HG03196 (cell line): ENCODE measurements at regions not wholly inside any gene's neighbourhood (a gene's known extent, or its start where the extent isn't known, plus 50 kb on each side); places are given as distances from the start of the nearest gene placed in this dataset.

ENCODE experiments used
- ATAC-seq: cut with Tn5 transposase; IDR thresholded peaks from one replicate; pipeline ENCODE4 v1.9.1; 2021; ENCODE audit not compliant: unreplicated experiment

DNA sequence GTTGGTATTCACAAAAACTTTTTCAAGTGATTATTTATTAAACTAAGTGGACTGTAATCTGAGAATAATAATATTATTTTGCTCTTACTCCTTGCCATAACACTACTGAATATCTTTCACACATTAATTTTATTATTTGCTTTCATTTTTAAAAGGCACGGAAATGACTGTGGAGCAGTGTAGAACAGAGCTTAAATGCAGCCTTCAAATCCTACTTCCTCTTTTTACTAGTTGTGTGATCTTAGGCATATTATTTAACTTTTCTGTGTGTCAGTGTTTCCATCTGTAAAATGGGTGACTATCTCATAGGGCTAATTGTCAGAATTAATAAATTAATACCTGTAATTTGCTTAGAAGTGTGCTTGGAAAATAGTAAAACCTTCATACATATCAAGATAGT, 55.5 kb upstream of the SLC8A1 start:
- ATAC-seq, result no peak

DNA sequence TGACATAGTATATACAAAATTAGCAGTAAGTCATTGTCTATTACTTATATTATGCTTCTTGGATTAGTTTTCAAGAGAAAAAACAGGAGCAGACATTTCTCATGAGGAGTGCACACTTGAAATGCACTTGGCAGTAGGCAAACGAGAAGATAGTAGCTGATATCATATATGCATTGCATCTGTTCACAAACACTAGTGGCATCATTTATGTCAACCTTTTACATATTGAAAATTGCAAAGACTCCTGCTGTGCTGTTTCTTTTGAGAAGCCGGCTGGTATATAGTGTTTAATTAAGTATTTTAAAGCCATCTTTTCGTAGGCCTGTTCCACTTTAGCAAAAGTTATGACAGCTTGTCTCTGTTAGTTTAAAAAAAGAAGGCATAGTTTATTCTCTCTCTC, 58.4 kb upstream of the SLC8A1 start:
- ATAC-seq, result no peak

- no peak for ATAC-seq
Observed at GRCh38 chr2:40511661-40512213, 59.8 kb upstream of the SLC8A1 start.

- no peak for ATAC-seq
Observed at GRCh38 chr2:40512256-40512655, 60.4 kb upstream of the SLC8A1 start.

DNA sequence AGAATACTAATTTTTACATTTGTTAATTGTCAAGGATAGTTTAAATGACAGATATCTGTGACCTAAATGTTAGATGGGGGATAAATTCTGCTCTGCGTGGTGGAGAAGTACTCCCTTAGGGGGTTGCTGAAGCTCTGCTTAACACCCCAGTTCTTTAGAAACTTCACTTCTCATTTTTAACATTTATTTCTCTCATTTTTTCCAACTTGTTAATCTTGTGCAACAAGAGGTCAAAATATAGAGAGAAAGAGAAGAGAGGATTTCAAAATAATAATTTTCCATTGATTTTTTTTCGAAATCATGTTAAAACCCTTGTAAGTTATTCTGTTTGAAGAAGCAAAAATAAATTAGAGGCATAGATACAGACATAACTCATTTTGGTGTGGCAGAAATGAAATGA, 61.3 kb upstream of the SLC8A1 start:
- ATAC-seq, result no peak

DNA sequence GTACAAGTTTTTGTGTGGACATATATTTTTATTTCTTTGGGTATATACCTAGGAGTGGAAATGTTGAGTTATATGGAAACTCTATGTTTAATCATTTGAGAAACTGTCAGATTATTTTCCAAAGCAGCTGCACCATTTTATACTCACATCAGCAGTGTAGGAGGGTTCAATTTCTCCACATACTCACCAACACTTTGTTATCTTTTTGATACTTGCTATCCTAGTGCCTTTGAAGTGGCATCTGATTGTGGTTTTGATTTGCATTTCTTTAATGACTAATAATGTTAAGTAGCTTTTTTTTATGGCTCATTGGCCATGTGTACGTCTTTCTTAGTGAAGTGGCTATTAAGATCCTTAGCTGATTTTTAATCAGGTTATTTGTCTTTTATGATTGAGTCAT, 64.7 kb upstream of the SLC8A1 start:
- no peak for ATAC-seq

- no peak for ATAC-seq
Observed at GRCh38 chr2:40528564-40528963, 76.7 kb upstream of the SLC8A1 start.

- no peak for ATAC-seq
Observed at GRCh38 chr2:40531359-40531758, 79.5 kb upstream of the SLC8A1 start.

- ATAC-seq, result no peak
Observed at GRCh38 chr2:40534528-40534927, 82.6 kb upstream of the SLC8A1 start.

GRCh38 chr2:40535972-40536371, 84.1 kb upstream of the SLC8A1 start:
- ATAC-seq, result no peak

- ATAC-seq, result no peak
Observed at GRCh38 chr2:40540026-40540425, 88.1 kb upstream of the SLC8A1 start.

DNA sequence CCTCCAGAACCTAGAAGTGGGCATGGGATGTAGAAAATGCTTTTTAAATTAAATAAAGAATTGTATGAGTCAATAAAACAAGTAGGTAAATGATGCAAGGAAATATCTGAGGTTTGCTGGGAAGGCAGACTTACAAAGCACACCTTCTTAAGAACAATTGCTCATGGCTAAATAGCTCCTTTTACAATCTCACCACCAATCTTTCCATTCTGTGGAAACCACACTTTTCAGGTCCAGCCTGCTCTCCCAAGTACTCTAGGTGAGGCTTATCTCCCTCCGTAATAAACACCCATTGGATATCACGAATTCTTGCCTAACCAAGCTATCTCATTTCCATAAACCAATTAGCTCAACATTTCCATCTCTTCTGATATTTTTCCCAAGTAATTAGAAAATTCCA, 91.5 kb upstream of the SLC8A1 start:
- ATAC-seq, result no peak

DNA sequence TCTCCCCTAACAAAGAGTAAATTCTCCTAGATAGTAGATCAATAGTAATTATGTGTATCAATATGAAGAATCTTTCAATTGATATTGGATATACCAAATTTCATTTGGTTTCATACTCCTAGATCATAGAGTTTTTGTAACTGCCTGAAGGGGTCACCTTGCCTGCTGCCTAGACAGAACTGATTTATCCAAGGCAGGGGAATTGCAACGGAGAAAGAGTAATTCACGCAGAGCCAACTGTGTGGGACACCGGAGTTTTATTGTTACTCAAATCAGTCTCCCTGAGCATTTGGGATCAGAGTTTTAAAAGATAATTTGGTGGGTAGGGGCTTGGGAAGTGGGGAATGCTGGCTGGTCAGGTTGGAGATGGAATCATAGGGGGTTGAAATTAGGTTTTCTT, 92.2 kb upstream of the SLC8A1 start:
- no peak for ATAC-seq

GRCh38 chr2:40545645-40546044, 93.8 kb upstream of the SLC8A1 start:
- no peak for ATAC-seq

- ATAC-seq, result no peak
Observed at GRCh38 chr2:40546439-40547191, 94.7 kb upstream of the SLC8A1 start.

DNA sequence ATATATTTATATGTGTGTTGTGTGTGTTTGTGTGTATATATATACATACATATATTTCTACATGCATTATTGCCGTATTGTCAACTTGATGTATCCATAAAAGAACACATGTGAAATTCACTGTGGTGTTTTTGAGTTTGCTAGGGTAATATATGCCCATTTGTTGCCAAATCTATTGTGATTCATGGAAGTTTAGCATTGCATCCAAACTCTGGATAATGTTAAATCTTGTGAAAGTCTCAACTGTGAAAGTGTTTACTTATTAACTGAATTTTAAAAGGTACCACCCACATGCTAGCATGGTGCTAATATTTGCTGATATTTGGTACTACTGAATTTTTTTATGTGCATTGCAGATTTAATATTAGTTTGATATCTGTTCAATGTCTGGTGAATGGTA, 96.6 kb upstream of the SLC8A1 start:
- ATAC-seq, result no peak

- ATAC-seq, result no peak
Observed at GRCh38 chr2:40550085-40550484, 98.2 kb upstream of the SLC8A1 start.

DNA sequence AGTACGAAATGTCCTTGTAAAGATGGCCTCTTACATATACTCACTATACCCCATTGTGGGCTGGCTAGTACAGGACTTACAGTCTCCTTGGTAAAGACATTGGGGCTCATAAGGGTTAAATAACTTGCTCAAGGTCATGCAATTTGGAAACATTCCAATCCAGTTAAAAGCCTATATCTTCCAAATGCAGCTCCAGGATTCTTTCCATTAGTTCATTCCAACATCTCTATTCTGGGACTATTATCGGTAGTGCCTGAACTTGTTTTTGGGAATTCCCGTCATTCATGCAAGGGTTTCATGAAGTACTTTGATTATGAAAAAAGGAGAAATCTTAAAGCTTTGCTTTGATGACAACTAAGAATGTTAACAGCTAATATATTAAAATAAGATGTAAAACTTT, 99.2 kb upstream of the SLC8A1 start:
- no peak for ATAC-seq

DNA sequence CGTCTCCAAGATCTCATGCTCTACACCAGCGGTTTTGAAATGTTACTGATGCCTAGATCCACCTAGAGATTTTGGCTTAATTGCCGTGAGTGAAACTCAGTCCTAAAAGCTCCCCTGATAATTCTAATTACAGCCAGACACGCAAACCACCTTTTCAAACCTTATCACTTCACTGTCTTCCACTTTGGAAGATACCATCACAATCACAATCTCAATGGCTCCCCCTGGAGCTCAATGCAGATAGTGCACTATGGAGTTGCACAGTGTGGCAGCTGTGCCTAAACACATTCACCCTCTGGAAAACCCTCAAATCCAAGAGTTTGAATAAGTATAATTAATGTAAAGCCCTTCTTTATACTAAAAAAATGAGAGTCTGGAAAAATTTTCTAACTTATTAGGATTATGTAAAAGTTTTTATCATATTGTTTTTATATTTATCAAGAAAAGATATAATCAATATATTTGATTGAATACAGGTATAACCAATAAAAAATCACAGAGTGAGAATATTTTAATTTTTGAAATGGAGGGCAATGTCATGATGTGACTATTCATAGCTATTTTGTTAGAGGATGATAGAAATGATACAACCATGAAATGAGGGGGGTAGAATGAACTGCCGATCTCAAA, 102.9 kb upstream of the SLC8A1 start:
- ATAC-seq, result peak; percentile 89

GRCh38 chr2:40556293-40556692, 104.4 kb upstream of the SLC8A1 start:
- no peak for ATAC-seq

- ATAC-seq, result no peak
Observed at GRCh38 chr2:40556739-40557138, 104.8 kb upstream of the SLC8A1 start.

DNA sequence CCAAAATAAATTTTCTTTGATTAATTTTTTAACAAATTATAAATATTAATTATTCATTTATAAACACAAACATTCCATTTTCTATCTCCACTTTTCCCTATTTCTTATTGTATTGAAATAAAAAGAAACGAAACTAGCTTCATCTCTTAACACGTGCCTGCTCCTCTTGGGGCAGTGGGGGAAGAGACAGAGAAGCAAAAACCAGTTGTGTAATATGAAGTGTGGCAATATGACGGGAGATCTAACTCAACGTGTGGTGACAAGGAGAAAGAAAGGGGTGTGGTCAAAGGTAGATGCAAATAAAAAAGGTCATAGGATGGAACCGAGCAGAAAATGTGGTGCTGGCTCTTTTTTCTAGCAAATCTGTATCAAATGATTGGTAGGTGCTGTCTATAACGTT, 106.9 kb upstream of the SLC8A1 start:
- ATAC-seq, result no peak

DNA sequence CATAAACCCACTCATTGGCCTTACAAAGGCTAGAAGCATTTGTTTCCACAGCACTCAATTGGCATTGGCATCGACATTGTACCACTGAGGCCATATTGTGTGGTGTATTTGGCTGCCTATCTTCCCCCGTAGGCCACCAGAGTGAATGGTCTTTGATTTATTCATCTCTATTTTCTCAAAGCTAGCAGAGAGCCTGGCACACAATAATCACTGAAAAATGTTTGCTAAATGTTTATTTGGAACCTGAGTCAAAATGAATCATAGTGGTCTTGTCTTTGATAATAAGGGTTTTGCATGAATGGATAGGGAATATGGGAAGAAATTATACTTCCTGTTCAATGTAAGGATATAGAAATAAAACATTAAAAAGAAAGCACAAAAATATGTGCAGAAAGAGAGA, 107.3 kb upstream of the SLC8A1 start:
- no peak for ATAC-seq
